H1 (cell line): ENCODE measurements at regions not wholly inside any gene's neighbourhood (a gene's known extent, or its start where the extent isn't known, plus 50 kb on each side); places are given as distances from the start of the nearest gene placed in this dataset.

Experiments used
- CTCF ChIA-PET: fragments of 300-600 bp; sonication (Branson Sonifier 250); formaldehyde crosslinking; loops from one replicate; lab custom pipeline; 2021; ENCODE audit not compliant: partially characterized antibody; lab: Charles Lee
- POLR2A ChIA-PET: fragments of 300-600 bp; sonication (Branson Sonifier 250); formaldehyde crosslinking; loops from one replicate; lab custom pipeline; 2021; ENCODE audit warnings: inconsistent platforms; ENCODE audit not compliant: partially characterized antibody; lab: Charles Lee
- DNase-seq, 2 experiments: peaks; one replicate each; pipeline versions ENCODE4 v3.0.0 to v3.0.0-alpha.2; 2010 to 2022; ENCODE audit warnings: low spot score in 2 of 2, low read depth in 1 of 2, mixed read lengths in 1 of 2
- FAIRE-seq: peaks from 2 replicates; lab custom pipeline; 2011; peaks lifted over from hg19 to GRCh38; lab: Jason Lieb, UNC
- H2AFZ ChIP-seq: 2 replicates; pipeline ENCODE4 v1.8.1; 2012; ENCODE audit warnings: low read length, inconsistent platforms
- H2AK5ac ChIP-seq: 2 replicates; pipeline ENCODE4 v1.6.1; 2013; ENCODE audit warnings: low read depth, low read length
- H2BK120ac ChIP-seq: replicated peaks from 2 replicates; pipeline ENCODE3; 2013; ENCODE audit warnings: low read depth, low read length, inconsistent platforms
- H2BK12ac ChIP-seq: 2 replicates; pipeline ENCODE4 v1.6.1; 2013; ENCODE audit warnings: low read depth, low read length
- H2BK15ac ChIP-seq: 2 replicates; pipeline ENCODE4 v1.6.1; 2013; ENCODE audit warnings: low read length
- H2BK20ac ChIP-seq: 2 replicates; pipeline ENCODE4 v1.6.1; 2013; ENCODE audit warnings: low read length
- H2BK5ac ChIP-seq: 2 replicates; pipeline ENCODE4 v1.6.1; 2013; ENCODE audit warnings: low read depth, low read length
- H3K14ac ChIP-seq: 2 replicates; pipeline ENCODE4 v1.6.1; 2013; ENCODE audit warnings: inconsistent platforms; ENCODE audit not compliant: insufficient read length
- H3K18ac ChIP-seq: 2 replicates; pipeline ENCODE4 v1.6.1; 2013; ENCODE audit warnings: low read length; ENCODE audit errors: extremely low read depth
- H3K23ac ChIP-seq: 2 replicates; pipeline ENCODE4 v1.6.1; 2013; ENCODE audit warnings: inconsistent platforms; ENCODE audit not compliant: insufficient read length
- H3K23me2 ChIP-seq: 2 replicates; pipeline ENCODE4 v1.6.1; 2013; ENCODE audit warnings: low read depth, low read length
- H3K27ac ChIP-seq: 2 replicates; pipeline ENCODE4 v1.6.1; 2011; ENCODE audit warnings: low read depth, low read length, inconsistent platforms
- H3K27me3 ChIP-seq, 4 experiments: replicated peaks in 1 of 4; 1 replicate in 1 of 4; 2 replicates in 3 of 4; pipeline versions ENCODE4 v1.6.1 to v1.8.1; 2011 to 2013; ENCODE audit warnings: low read length in 3 of 4, mild to moderate bottlenecking in 3 of 4, inconsistent platforms in 2 of 4, mixed read lengths in 2 of 4, moderate library complexity in 1 of 4; ENCODE audit not compliant: control insufficient read depth in 3 of 4, insufficient read depth in 3 of 4; ENCODE audit errors: extremely low read depth in 1 of 4
- H3K36me3 ChIP-seq, 4 experiments: 2 replicates each; pipeline versions ENCODE4 v1.6.1 to v1.8.1; 2011 to 2013; ENCODE audit warnings: mild to moderate bottlenecking in 4 of 4, low read length in 3 of 4, moderate library complexity in 2 of 4, control low read depth in 1 of 4, inconsistent platforms in 1 of 4; ENCODE audit not compliant: insufficient read depth in 4 of 4, control insufficient read depth in 2 of 4
- H3K4ac ChIP-seq: replicated peaks from 2 replicates; pipeline ENCODE3; 2013; ENCODE audit warnings: low read length, low read depth, mixed read lengths, inconsistent platforms; ENCODE audit not compliant: insufficient read length
- H3K4me1 ChIP-seq, 4 experiments: replicated peaks in 1 of 4; 1 replicate in 1 of 4; 2 replicates in 3 of 4; pipeline versions ENCODE4 v1.6.1 to v1.8.1; 2011 to 2013; ENCODE audit warnings: low read length in 3 of 4, inconsistent platforms in 2 of 4, mixed read lengths in 1 of 4; ENCODE audit not compliant: insufficient read depth in 4 of 4, control insufficient read depth in 3 of 4
- H3K4me2 ChIP-seq, 2 experiments: 2 replicates each; pipeline versions ENCODE4 v1.6.1 to v1.8.1; 2011 to 2013; ENCODE audit warnings: low read depth in 2 of 2, low read length in 2 of 2, control low read depth in 1 of 2, inconsistent platforms in 1 of 2, mild to moderate bottlenecking in 1 of 2; ENCODE audit not compliant: insufficient read depth in 1 of 2
- H3K4me3 ChIP-seq, 4 experiments: fragments of 200-600, 300-600 bp in 1 of 4; sonication (generic), shearing (Covaris generic), sonication (Bioruptor Twin) in 1 of 4; 2 replicates each; pipeline versions ENCODE4 v1.5.1 to v1.8.1; 2011 to 2016; ENCODE audit warnings: low read length in 4 of 4, low read depth in 3 of 4, control low read depth in 2 of 4, inconsistent platforms in 2 of 4, mild to moderate bottlenecking in 2 of 4, mixed read lengths in 1 of 4, moderate library complexity in 1 of 4; ENCODE audit not compliant: insufficient read depth in 2 of 4; ENCODE audit errors: extremely low read depth in 1 of 4
- H3K56ac ChIP-seq: replicated peaks from 2 replicates; pipeline ENCODE3; 2013; ENCODE audit warnings: low read depth, mild to moderate bottlenecking, mixed read lengths, low read length, inconsistent platforms; ENCODE audit not compliant: insufficient read length
- H3K79me1 ChIP-seq: 2 replicates; pipeline ENCODE4 v1.6.1; 2013; ENCODE audit warnings: low read depth, low read length, control low read depth
- H3K79me2 ChIP-seq, 2 experiments: 2 replicates each; pipeline versions ENCODE4 v1.6.1 to v1.8.1; 2012 to 2013; ENCODE audit warnings: low read length in 2 of 2, mild to moderate bottlenecking in 2 of 2, inconsistent platforms in 1 of 2; ENCODE audit not compliant: insufficient read depth in 2 of 2, control insufficient read depth in 1 of 2
- H3K9ac ChIP-seq, 4 experiments: replicated peaks in 1 of 4; 1 replicate in 1 of 4; 2 replicates in 3 of 4; pipeline versions ENCODE4 v1.6.1 to v1.8.1; 2011 to 2013; ENCODE audit warnings: low read depth in 3 of 4, low read length in 3 of 4, control low read depth in 2 of 4, mild to moderate bottlenecking in 2 of 4, moderate library complexity in 2 of 4, inconsistent platforms in 1 of 4; ENCODE audit errors: extremely low read depth in 1 of 4
- H3K9me3 ChIP-seq, 2 experiments: 2 replicates each; pipeline versions ENCODE4 v1.6.1 to v1.8.1; 2012 to 2013; ENCODE audit warnings: mild to moderate bottlenecking in 2 of 2, moderate library complexity in 2 of 2, control low read depth in 1 of 2, inconsistent platforms in 1 of 2, low read depth in 1 of 2, low read length in 1 of 2, mixed read lengths in 1 of 2; ENCODE audit not compliant: insufficient read depth in 2 of 2
- H4K20me1 ChIP-seq, 2 experiments: replicated peaks in 1 of 2; 2 replicates each; pipeline versions ENCODE3 to v1.8.1; 2011 to 2013; ENCODE audit warnings: inconsistent platforms in 2 of 2, low read length in 2 of 2, mild to moderate bottlenecking in 1 of 2; ENCODE audit not compliant: insufficient read depth in 2 of 2, control insufficient read depth in 1 of 2
- H4K5ac ChIP-seq: 2 replicates; pipeline ENCODE4 v1.6.1; 2013; ENCODE audit warnings: low read length, low read depth, mixed read lengths, inconsistent platforms; ENCODE audit not compliant: insufficient read length
- H4K8ac ChIP-seq: 2 replicates; pipeline ENCODE4 v1.8.0; 2013; ENCODE audit warnings: mild to moderate bottlenecking, moderate library complexity, low read length, inconsistent platforms; ENCODE audit not compliant: insufficient read depth; ENCODE audit errors: extremely low read depth
- H4K91ac ChIP-seq: replicated peaks from 2 replicates; pipeline ENCODE3; 2013; ENCODE audit warnings: low read length, mixed read lengths, inconsistent platforms; ENCODE audit not compliant: insufficient read length
- ASH2L ChIP-seq: fragments of 200-600, 300-600 bp; sonication (generic); IDR thresholded peaks from one replicate; pipeline ENCODE4 v1.7.1; 2017; ENCODE audit warnings: low read length
- WGBS, 2 experiments: shearing (Covaris generic) in 1 of 2; methylation state at CpG; one replicate each; pipeline versions ENCODE4 v1.1.6 to v1.1.7; 2013 to 2015; ENCODE audit warnings: low lambda C conversion rate in 2 of 2, mixed read lengths in 2 of 2, inconsistent platforms in 1 of 2, low coverage in 1 of 2, missing lambda C conversion rate in 1 of 2; ENCODE audit not compliant: insufficient replicate concordance in 2 of 2, insufficient coverage in 1 of 2, insufficient read length in 1 of 2; ENCODE audit errors: extremely low coverage in 1 of 2, missing lambda C conversion rate in 1 of 2; 5-methylcytosine and 5-hydroxymethylcytosine counted together

DNA sequence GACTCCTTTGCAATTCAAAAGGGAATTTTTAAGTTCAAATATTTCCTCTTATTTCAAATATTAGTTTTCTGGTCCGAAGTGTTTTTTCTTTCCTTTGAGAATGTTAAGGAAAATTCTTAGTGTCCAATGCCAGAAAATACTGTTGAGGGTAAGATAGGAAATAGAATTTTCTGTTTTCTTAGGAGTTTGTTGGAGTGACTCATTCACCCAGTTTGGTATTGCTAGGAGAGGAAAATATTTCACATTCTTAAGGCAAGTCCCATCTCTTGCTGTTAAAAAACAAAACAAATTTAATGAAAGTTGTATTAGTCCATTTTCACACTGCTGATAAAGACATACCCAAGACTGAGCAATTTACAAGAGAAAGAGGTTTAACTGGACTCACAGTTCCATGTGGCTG is 349.2 kb upstream of the ADAMTSL1 start:
- CTCF ChIA-PET: no interaction called here
- H3K4me2 ChIP-seq: no peak overlapping the region
- no peak overlapping the region for H2BK20ac ChIP-seq
- no peak for DNase-seq
- no peaks in the 10 kb centered on the region for H4K20me1 ChIP-seq
- H3K79me1 ChIP-seq: no peaks in the 10 kb centered on the region
- H3K27ac ChIP-seq: no peak overlapping the region
- no peak overlapping the region for H2BK5ac ChIP-seq
- no peak overlapping the region for H2AFZ ChIP-seq
- H2BK15ac ChIP-seq: no peak overlapping the region
- H3K18ac ChIP-seq: no peak overlapping the region
- no peaks in the 10 kb centered on the region for H3K36me3 ChIP-seq
- no peak overlapping the region for H3K56ac ChIP-seq
- H2BK120ac ChIP-seq: no peak overlapping the region
- no peak overlapping the region for H3K23ac ChIP-seq
- no peaks in the 10 kb centered on the region for H3K9me3 ChIP-seq
- no peak overlapping the region for H4K8ac ChIP-seq
- 84% methylated on average over 1 of the region's 1 CpG; no CpG with 5 or more reads in 1 of the 2 experiments for WGBS, 2 experiments
- no peak overlapping the region for H4K5ac ChIP-seq
- H4K91ac ChIP-seq: no peak overlapping the region
- no peak overlapping the region for H3K4ac ChIP-seq
- no peak overlapping the region for H2BK12ac ChIP-seq
- POLR2A ChIA-PET: no interaction called here
- no peak for FAIRE-seq
- no peak overlapping the region for H3K4me3 ChIP-seq
- no peaks in the 10 kb centered on the region for H3K27me3 ChIP-seq
- no peak overlapping the region for H2AK5ac ChIP-seq
- no peaks in the 10 kb centered on the region for H3K79me2 ChIP-seq
- no peak overlapping the region for H3K9ac ChIP-seq
- H3K4me1 ChIP-seq: peaks cover 0 to 1% (median 0%) of the 10 kb centered on the region in 4 experiments; a peak in 1 of 7 replicates
- H3K23me2 ChIP-seq: no peaks in the 10 kb centered on the region
- no peak overlapping the region for H3K14ac ChIP-seq
- no peak for TF ChIP-seq ASH2L
